Loucy (cell line): ENCODE measurements at regions not wholly inside any gene's neighbourhood (a gene's known extent, or its start where the extent isn't known, plus 50 kb on each side); places are given as distances from the start of the nearest gene placed in this dataset.
A peak's percentile ranks its signal among the peaks of the same experiment; 100 is the strongest.

Experiments
- CTCF ChIP-seq: fragments of 200-600 bp; sonication (generic); conservative IDR thresholded peaks from 2 replicates; pipeline ENCODE4 v1.5.1; 2014; ENCODE audit warnings: mild to moderate bottlenecking, antibody characterized with exemption, low read length
- EZH2phosphoT487 ChIP-seq: fragments of 200-600 bp; IDR thresholded peaks from 2 replicates; pipeline ENCODE4 v1.6.1; 2018; ENCODE audit warnings: antibody characterized with exemption, mild to moderate bottlenecking, moderate library complexity, borderline replicate concordance

GRCh38 chr4:78691334-78691754 is 84.8 kb upstream of the BMP2K start:
- TF ChIP-seq CTCF, result peak; percentile 12; the same call in 1 of the 2 replicates
- no peak for TF ChIP-seq EZH2phosphoT487
